ENCODE measurements at regions not wholly inside any gene's neighbourhood (a gene's known extent, or its start where the extent isn't known, plus 50 kb on each side); places are given as distances from the start of the nearest gene placed in this dataset.

GRCh38 chr13:34044660-34045080, 226.7 kb downstream of the RFC3 start:
- Histone ChIP-seq H3K36me3 (replicated peaks in 1 of 2) (no peaks in the 10 kb centered on the region), H3K27ac (no peak overlapping the region), H3K4me1 (replicated peaks in 1 of 2) (peaks cover 0 to 8% of the 10 kb centered on the region in 2 donors), H3K27me3 (no peaks in the 10 kb centered on the region), H3K9me3 (replicated peaks in 1 of 3) (no peaks in the 10 kb centered on the region), H3K4me3 (no peak overlapping the region)
- intact Hi-C loops (cut with DNase I) = no loop called here
- no peak for TF ChIP-seq CTCF (IDR thresholded peaks at IDR 0.05)
- TF ChIP-seq POLR2A (IDR thresholded peaks at IDR 0.05) = no peak
- peak in 3 of 7 donors; percentile 3 to 20 (median 14) for DNase-seq

GRCh38 chr13:34046457-34046856, 228.5 kb downstream of the RFC3 start:
- Histone ChIP-seq H3K9me3 (replicated peaks in 1 of 3) (no peaks in the 10 kb centered on the region), H3K4me3 (no peak overlapping the region), H3K4me1 (replicated peaks in 1 of 2) (peaks cover 0 to 8% of the 10 kb centered on the region in 2 donors), H3K27ac (no peak overlapping the region), H3K36me3 (replicated peaks in 1 of 2) (no peaks in the 10 kb centered on the region), H3K27me3 (no peaks in the 10 kb centered on the region)
- no peak for DNase-seq
- intact Hi-C loops (cut with DNase I) = no loop called here
- 89 to 94% (median 92%) methylated on average over 5 of the region's 5 CpGs for WGBS, 4 donors
- TF ChIP-seq CTCF (IDR thresholded peaks at IDR 0.05) (no peak), POLR2A (IDR thresholded peaks at IDR 0.05) (no peak)

GRCh38 chr13:34048652-34049051, 230.7 kb downstream of the RFC3 start:
- DNase-seq = no peak
- TF ChIP-seq POLR2A (IDR thresholded peaks at IDR 0.05) = no peak
- no peak for TF ChIP-seq CTCF (IDR thresholded peaks at IDR 0.05)
- no peaks in the 10 kb centered on the region for H3K27me3 ChIP-seq
- H3K27ac ChIP-seq = no peak overlapping the region
- intact Hi-C loops (cut with DNase I) = no loop called here
- H3K36me3 ChIP-seq (replicated peaks in 1 of 2) = no peaks in the 10 kb centered on the region
- no peaks in the 10 kb centered on the region for H3K9me3 ChIP-seq (replicated peaks in 1 of 3)
- no peak overlapping the region for H3K4me3 ChIP-seq
- H3K4me1 ChIP-seq (replicated peaks in 1 of 2) = peaks cover 0 to 8% of the 10 kb centered on the region in 2 donors
- 91 to 95% (median 94%) methylated on average over 2 of the region's 2 CpGs for WGBS, 4 donors

- Histone ChIP-seq H3K36me3 (replicated peaks in 1 of 2) (no peaks in the 10 kb centered on the region), H3K4me1 (replicated peaks in 1 of 2) (no peaks in the 10 kb centered on the region), H3K27me3 (no peaks in the 10 kb centered on the region), H3K4me3 (no peak overlapping the region), H3K27ac (no peak overlapping the region), H3K9me3 (replicated peaks in 1 of 3) (no peaks in the 10 kb centered on the region)
- intact Hi-C loops (cut with DNase I) = no loop called here
- no peak for TF ChIP-seq POLR2A (IDR thresholded peaks at IDR 0.05)
- TF ChIP-seq CTCF (IDR thresholded peaks at IDR 0.05) = no peak
- 89 to 95% (median 91%) methylated on average over 1 of the region's 1 CpG for WGBS, 4 donors
- DNase-seq = no peak
These were observed 238.8 kb downstream of the RFC3 start for GRCh38 chr13:34056733-34057258.
